Pancreas (tissue), 10 donors: ENCODE measurements at regions not wholly inside any gene's neighbourhood (a gene's known extent, or its start where the extent isn't known, plus 50 kb on each side); places are given as distances from the start of the nearest gene placed in this dataset.

Experiments used
- ATAC-seq, 4 donors: fragments of 200-7000 bp; cut with Tn5 transposase; one replicate each; pipeline versions ENCODE4 v1.8.0 to v1.9.1; 2020; ENCODE audit warnings: mild to moderate bottlenecking in 4 of 4, moderate library complexity in 4 of 4
- DNase-seq, 6 donors: peaks; one replicate each; pipeline ENCODE4 v3.0.0-alpha.2; 2020
- FAIRE-seq: peaks from 2 replicates; lab custom pipeline; 2012; peaks lifted over from hg19 to GRCh38; lab: Jason Lieb, UNC
- H3K27ac ChIP-seq, 4 donors: fragments of 200-600 bp; sonication (generic); 1 replicate in 3 of 4; 2 replicates in 1 of 4; pipeline versions ENCODE4 v1.5.0 to v1.8.0; 2020
- H3K27me3 ChIP-seq, 4 donors: fragments of 200-600 bp; one replicate each; pipeline ENCODE4 v1.8.0; 2021
- H3K36me3 ChIP-seq, 3 donors: fragments of 200-600 bp; sonication (generic) in 1 of 3; one replicate each; pipeline versions ENCODE4 v1.5.0 to v1.8.0; 2020 to 2021
- H3K4me1 ChIP-seq, 3 donors: fragments of 200-600 bp; one replicate each; pipeline ENCODE4 v1.8.0; 2021
- H3K4me3 ChIP-seq, 4 donors: fragments of 200-600 bp; sonication (generic) in 2 of 4; one replicate each; pipeline versions ENCODE4 v1.5.0 to v1.8.0; 2020 to 2021
- H3K9me3 ChIP-seq, 4 donors: fragments of 200-600 bp; one replicate each; pipeline ENCODE4 v1.8.0; 2021
- CTCF ChIP-seq, 4 donors: fragments of 200-600 bp; sonication (generic) in 3 of 4; IDR thresholded peaks; one replicate each; pipeline versions ENCODE4 v1.5.0 to v1.8.0; 2021; ENCODE audit warnings: antibody characterized with exemption in 4 of 4
- WGBS, 2 donors: extraction: QIAGEN DNeasy Blood & Tissue Kit; methylation state at CpG; one replicate each; pipeline ENCODE4 v1.1.7; 2013; 5-methylcytosine and 5-hydroxymethylcytosine counted together
- intact Hi-C, 3 donors: fragments of 100-400 bp; cut with DNase I; formaldehyde crosslinking; loops; one replicate each; pipeline versions ENCODE4 v1.11.1 to v1.14.2; 2022
- donor health status: healthy with polysubstance abuse.
- donor health status: DM: no; HTN: no; CAD: no; lungs with moderate emphysema.
- donor health status: DM: no; HTN: no; CAD: no.
- donor health status: control.
- donor health status: control.
- donor health status: Bipolar disorder and iron deficiency.
- donor health status: DM: yes; HTN: yes; CAD: no.
- donor health status: DM: no; HTN: no; CAD: no.
- donor health status: DM: no; HTN: no; CAD: no.
- donor health status: DM: yes; HTN: yes; CAD: no.

GRCh38 chr2:65835975-65836549 is 403.7 kb upstream of the SPRED2 start:
- H3K9me3 ChIP-seq, result no peaks in the 10 kb centered on the region
- no peak for TF ChIP-seq CTCF (IDR thresholded peaks at IDR 0.05)
- ATAC-seq, result no peak
- FAIRE-seq, result no peak
- no peak for DNase-seq
- intact Hi-C loops, result no loop called here
- no peaks in the 10 kb centered on the region for H3K4me1 ChIP-seq
- no peak overlapping the region for H3K4me3 ChIP-seq
- no peaks in the 10 kb centered on the region for H3K36me3 ChIP-seq
- H3K27ac ChIP-seq, result no peak overlapping the region
- no peaks in the 10 kb centered on the region for H3K27me3 ChIP-seq
- 46 to 58% methylated on average over 1 of the region's 1 CpG for WGBS, 2 donors

- ATAC-seq (no peak), DNase-seq (no peak), FAIRE-seq (no peak)
- intact Hi-C loops, result no loop called here
- WGBS, 2 donors, result 70 to 74% methylated on average over 7 of the region's 7 CpGs
- H3K4me3 ChIP-seq, result no peak overlapping the region
- H3K36me3 ChIP-seq, result no peaks in the 10 kb centered on the region
- H3K4me1 ChIP-seq, result no peaks in the 10 kb centered on the region
- H3K27ac ChIP-seq, result no peak overlapping the region
- no peaks in the 10 kb centered on the region for H3K27me3 ChIP-seq
- H3K9me3 ChIP-seq, result no peaks in the 10 kb centered on the region
- TF ChIP-seq CTCF (IDR thresholded peaks at IDR 0.05), result no peak
Measured at GRCh38 chr2:65834771-65835475, 402.5 kb upstream of the SPRED2 start.

- Histone ChIP-seq H3K4me1 (no peaks in the 10 kb centered on the region), H3K36me3 (no peaks in the 10 kb centered on the region), H3K27me3 (no peaks in the 10 kb centered on the region), H3K9me3 (no peaks in the 10 kb centered on the region), H3K27ac (no peak overlapping the region), H3K4me3 (no peak overlapping the region)
- no peak for FAIRE-seq
- no peak for ATAC-seq
- intact Hi-C loops, result no loop called here
- TF ChIP-seq CTCF (IDR thresholded peaks at IDR 0.05), result no peak
- no peak for DNase-seq
- 80 to 82% methylated on average over 6 of the region's 6 CpGs for WGBS, 2 donors
Measured at GRCh38 chr2:65834062-65834461, 401.7 kb upstream of the SPRED2 start.

- intact Hi-C loops, result no loop called here
- Histone ChIP-seq H3K27ac (no peak overlapping the region), H3K4me1 (no peaks in the 10 kb centered on the region), H3K4me3 (no peak overlapping the region), H3K27me3 (no peaks in the 10 kb centered on the region), H3K36me3 (no peaks in the 10 kb centered on the region), H3K9me3 (no peaks in the 10 kb centered on the region)
- FAIRE-seq (no peak), DNase-seq (no peak), ATAC-seq (no peak)
- no peak for TF ChIP-seq CTCF (IDR thresholded peaks at IDR 0.05)
- 67 to 79% methylated on average over 1 of the region's 1 CpG for WGBS, 2 donors
Measured at GRCh38 chr2:65831509-65831908, 399.1 kb upstream of the SPRED2 start.

- DNase-seq (no peak), ATAC-seq (no peak), FAIRE-seq (no peak)
- Histone ChIP-seq H3K36me3 (no peaks in the 10 kb centered on the region), H3K27me3 (no peaks in the 10 kb centered on the region), H3K9me3 (no peaks in the 10 kb centered on the region), H3K4me1 (no peaks in the 10 kb centered on the region), H3K27ac (no peak overlapping the region), H3K4me3 (no peak overlapping the region)
- TF ChIP-seq CTCF (IDR thresholded peaks at IDR 0.05), result no peak
- 36 to 68% methylated on average over 1 of the region's 1 CpG for WGBS, 2 donors
- intact Hi-C loops, result no loop called here
Measured at GRCh38 chr2:65826567-65826966, 394.2 kb upstream of the SPRED2 start.
